ENCODE measurements at regions not wholly inside any gene's neighbourhood (a gene's known extent, or its start where the extent isn't known, plus 50 kb on each side); places are given as distances from the start of the nearest gene placed in this dataset.
"Not testable (repeated sequence)": the region's sequence is repeated elsewhere in the genome, so short reads cannot be mapped to it uniquely, and the experiment has no call there.

DNA sequence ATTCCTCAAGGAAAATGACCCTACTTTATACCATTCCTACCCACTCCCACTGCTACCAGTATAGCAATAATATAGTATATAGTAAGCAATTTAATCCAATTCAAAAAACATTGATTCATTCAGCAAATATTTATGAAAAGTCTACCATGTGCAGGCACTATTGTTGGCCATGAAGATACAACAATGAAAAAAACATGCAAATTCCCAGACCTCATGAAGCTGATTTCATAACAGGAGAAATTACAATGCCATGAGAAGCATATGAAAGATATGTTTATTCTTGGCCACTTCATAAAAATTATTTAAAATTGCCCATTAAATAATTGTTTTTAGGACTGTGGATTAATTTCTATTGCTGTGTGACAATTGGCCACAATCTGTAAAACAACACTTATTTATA is 315.8 kb upstream of the COL8A1 start:
- no peak for DNase-seq (ENCODE audit: extremely low read depth in 1 of 2, low read depth in 1 of 2)

DNA sequence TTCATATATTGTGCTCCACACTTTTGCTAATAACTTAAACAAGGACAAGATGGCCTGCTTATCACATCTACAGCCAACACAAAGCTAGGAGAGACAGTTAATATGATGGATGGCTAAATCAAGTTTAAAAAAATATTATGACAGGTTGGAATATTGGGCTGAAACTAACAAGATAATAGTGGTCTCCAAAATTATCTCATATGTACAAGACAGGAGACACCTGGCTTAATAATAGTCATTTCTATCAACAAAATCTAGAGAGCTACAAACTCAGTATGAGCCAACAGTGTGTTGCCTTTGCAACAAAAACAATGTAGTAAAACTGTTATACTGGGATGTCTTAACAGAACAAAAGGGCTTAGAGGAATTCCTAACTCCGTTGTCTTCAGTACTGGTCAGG is 317.1 kb upstream of the COL8A1 start:
- no peak for DNase-seq (ENCODE audit: extremely low read depth in 1 of 2, low read depth in 1 of 2)

DNA sequence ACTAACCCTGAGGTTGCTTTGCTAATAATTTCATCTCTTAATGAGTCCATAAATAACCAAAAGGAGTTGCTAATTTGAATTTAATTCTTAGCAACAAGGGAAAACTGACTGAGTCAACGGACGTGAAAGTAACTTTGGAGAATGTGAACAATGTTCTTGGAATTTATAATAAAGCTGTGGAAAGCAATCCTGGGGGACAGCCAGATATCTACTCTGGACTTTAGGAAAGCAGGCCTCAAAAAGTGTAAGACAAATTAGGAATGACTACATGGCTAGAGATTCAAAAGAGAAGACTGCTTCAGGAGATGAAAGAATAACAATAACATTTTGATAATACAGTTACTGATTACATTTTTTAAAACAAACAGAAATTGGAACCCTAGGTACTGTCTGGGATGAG is 318.4 kb upstream of the COL8A1 start:
- no peak for DNase-seq (ENCODE audit: extremely low read depth in 1 of 2, low read depth in 1 of 2)

DNA sequence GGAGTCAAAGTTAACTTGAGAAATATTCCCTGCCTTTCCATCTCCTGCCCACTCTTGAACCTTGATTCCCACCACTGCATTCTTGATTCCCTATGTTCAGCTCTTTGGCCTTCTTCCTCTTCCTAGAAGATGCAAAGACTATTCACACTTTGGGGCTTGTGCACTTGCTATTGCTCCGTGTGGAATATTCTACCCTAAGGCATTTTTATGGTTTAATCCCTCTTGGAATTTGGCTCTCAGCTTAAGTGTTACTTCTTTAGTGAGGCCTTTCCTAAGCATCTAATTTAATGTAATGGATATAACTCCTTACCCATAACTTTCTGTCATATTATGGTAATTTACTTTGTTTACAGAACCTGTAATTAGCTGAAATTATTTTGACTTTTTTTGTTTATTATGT is 318.9 kb upstream of the COL8A1 start:
- no peak for DNase-seq (ENCODE audit: extremely low read depth in 1 of 2, low read depth in 1 of 2)

DNA sequence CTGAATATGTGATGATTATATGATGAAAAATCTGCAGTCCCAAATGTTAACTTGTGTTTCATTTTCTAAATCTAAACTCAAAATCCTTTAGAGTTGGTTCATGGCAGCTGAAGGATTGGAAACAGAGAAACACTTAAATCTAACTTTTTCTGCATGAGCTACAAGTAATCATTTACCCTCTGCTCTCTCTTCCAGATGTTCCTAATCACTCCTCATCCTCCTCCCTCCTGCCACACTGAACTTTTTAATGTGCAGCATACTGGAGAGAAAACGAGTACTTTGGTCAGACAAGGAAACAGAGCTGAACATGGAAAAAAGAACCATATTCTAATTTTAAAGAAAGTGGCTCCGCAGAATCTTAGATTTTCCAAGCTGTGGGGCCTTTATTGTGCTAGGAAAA is 321.2 kb upstream of the COL8A1 start:
- DNase-seq (ENCODE audit: extremely low read depth in 1 of 2, low read depth in 1 of 2): no peak

DNA sequence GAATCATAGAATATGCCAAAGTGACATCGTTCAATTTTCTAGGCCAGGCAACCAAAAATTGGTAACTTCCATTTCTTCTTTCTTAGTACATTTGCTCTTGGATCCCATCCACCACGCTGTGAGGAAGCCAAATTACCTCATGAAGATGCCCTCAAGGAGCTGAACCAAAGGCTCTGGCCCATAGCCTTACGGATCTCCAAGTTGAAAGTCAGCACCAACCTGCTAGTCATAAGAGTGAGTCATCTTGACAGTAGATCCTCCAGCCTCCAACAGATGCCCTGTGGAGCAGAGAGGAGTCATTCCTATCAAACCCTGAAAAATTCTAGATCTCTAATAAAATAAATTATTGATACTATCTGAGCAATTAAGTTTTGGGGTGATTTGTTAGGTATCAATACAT is 322.5 kb upstream of the COL8A1 start:
- no peak for DNase-seq (ENCODE audit: extremely low read depth in 1 of 2, low read depth in 1 of 2)

DNA sequence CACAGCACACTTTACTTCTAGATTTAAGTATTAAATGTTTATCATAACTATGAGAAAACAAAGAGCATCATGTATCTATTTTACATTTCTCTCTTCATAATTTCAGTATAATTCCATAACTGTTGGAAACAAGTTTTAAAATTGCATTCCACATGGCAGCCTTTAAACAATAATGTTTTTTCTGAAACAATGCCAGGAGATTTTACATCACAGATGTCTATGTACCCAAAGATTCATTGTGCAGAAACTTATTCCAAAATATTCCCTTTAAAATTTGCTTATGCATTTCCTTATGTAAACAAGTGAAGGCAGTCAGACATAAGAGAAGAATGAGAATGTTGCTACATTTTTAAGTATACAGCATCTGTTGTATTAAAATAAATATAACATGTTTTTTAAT is 324.9 kb upstream of the COL8A1 start:
- DNase-seq (ENCODE audit: extremely low read depth in 1 of 2, low read depth in 1 of 2): no peak

DNA sequence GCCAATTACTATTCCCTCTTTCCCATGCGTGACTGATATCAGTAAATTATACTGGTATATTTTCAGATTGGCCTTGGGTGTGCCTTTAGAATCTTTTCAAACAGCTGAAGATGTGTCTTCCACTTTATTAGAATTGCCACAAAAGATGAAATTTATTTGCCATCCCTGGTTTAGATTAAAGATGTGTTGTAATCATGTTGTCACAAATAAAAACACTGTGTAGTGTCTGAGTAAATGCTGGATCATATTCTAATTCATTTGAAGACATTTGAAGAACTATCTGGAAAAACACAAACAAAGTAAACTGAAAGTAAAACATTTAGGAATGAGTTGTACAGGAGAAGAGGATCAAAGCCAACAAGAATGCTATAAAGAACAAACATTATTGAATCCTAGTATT is 339.7 kb upstream of the COL8A1 start:
- DNase-seq (ENCODE audit: extremely low read depth in 1 of 2, low read depth in 1 of 2): no peak

DNA sequence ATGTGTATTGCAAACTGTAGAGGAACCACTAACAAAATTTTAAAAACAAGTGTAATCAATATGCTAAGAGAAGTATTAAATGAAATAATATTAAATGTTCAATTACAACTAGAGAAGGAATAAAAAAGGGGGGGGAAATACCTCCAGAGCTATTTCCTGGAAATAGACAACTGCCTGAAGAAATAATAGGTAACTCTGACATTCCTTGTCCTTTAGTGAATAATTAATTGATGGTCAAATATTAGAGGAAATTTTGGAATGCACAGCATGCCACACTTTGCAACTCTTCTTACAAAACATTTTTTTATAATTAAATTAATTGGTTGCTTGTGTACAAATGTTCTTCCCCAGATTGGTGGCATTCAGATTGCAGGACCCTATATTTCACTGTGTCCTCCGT is 342.6 kb upstream of the COL8A1 start:
- DNase-seq (ENCODE audit: extremely low read depth in 1 of 2, low read depth in 1 of 2): no peak

DNA sequence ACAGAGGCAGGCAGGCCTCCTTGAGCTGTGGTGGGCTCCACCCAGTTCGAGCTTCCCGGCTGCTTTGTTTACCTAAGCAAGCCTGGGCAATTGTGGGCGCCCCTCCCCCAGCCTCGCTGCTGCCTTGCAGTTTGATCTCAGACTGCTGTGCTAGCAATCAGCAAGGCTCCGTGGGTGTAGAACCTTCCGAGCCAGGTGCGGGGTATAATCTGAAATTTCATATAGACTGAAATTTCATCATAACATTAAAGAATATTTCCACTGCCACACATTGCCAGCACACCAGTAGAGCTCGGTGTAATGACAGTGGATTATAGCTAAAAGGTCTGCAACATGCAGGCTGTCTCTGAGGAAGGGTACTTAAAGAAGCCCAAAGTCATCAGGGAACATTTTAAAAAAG is 344.3 kb upstream of the COL8A1 start:
- not testable (repeated sequence) for DNase-seq (ENCODE audit: extremely low read depth in 1 of 2, low read depth in 1 of 2)

DNA sequence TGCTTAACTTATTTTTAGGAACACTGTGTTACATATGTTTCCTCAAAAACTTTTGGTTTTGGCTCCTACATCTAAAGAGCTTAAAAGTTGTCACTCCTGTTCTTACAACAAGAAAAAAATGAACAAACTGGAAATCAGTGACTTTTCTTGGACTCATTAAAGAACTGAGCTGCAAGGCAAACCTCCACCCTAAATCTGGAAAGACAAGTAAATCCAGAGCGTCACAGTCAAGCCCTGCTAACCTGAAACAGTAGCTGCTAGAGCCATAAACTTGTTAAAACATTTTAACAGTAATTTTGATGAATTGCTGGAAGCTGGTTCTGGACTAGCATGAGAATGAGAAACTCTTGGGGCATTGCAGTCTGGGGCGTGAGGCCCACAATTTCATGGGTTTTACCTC is 350.5 kb upstream of the COL8A1 start:
- DNase-seq (ENCODE audit: extremely low read depth in 1 of 2, low read depth in 1 of 2): no peak

DNA sequence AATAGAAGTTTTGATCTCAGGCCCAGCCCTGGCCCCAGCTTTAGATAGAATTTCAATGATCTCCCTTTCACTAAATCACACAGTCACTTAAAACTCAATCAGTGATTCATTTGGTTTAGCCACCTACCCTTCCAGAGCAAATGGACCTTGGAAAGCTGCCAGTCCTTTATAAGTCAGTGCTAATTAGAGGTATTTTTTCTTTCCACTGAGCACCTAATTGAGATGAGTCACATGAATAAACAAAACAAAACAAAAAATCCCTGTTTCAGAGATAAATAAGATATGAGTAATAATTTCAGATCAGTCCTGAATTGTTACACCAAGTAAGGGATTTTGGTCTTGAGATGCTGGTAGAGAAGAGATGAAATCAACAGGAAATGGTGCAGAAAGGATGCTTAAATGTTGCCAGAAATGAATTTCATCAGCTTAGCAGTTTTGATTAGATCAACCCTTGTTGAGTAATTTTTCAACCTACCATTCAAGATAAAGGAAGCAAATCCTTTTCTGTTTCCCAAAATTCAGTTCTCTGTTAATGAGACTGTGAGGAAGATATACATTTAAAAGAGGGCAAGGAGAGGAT is 352.0 kb upstream of the COL8A1 start:
- DNase-seq (ENCODE audit: extremely low read depth in 1 of 2, low read depth in 1 of 2): no peak

DNA sequence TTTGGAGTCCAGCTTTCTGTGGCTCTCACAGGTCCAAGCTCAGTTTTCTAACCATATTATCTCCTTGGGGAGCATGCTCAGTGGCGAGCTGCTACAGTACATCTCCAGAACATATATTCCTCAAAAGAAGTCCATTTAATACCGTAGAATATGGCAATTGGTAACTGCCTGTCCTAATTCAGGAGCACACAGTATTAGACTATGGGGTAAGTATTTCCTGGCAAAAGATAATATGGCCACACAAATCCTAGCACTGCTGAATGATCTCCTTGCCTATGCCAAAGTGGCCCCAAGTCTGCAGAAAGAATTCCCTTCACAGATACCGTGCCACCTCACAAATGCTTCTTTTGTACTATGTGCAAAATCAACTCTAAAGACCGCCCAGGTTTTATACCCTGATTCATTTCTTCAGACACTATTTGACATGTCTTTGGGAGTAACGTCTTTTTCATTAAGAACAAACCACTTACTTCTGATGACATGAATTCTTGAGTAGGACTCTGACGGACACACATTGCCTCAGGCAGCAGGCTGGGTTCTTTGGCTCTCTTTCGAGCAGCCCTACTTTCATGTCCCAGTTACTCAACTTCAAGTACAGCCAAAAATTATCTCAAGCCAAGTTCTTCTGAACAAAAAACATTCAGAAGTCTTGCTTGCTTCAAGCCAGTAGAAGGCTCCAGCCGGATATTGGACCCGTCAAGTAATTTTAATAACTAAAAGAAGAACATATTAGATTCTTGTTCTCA is 368.3 kb upstream of the DCBLD2 start:
- DNase-seq (ENCODE audit: extremely low read depth in 1 of 2, low read depth in 1 of 2): no peak

DNA sequence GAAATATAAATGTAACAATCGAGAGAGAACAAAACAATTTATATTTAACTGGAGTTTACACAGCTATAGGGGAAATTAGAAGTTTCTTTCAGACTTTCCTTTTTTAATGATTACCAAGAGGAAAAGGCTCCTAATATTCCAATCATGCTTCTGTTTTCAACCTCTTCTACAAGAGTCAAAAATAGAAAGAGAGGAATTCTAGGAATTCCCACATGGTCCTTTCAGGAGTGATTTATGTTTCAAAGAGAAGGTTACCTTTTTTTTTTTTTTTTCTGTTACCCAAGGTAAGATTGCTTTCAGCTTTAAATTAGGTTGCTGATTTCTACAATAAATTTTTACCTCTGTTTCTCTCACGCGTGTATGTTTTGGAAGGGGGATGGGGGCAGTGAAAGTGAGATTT is 355.3 kb upstream of the DCBLD2 start:
- DNase-seq (ENCODE audit: extremely low read depth in 1 of 2, low read depth in 1 of 2): no peak

DNA sequence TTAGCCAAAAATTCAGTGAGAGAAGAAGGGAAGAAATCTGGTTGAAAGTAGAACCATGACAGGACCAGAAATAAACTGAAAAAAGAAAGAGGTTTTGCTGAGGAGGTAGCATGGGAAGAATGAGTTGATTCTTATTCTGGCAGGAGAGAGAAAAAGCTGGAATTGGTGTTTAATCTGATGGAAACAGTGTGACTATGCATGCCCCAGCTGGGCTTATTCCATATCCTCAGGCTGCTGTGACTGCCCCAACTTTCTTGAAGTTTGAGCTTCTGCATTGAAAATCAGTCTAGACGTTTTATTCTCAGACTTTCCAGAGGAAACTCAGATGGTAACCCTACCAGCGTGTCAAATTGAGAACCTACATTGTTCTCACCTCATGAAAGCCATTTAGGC is 352.5 kb upstream of the DCBLD2 start:
- DNase-seq (ENCODE audit: extremely low read depth in 1 of 2, low read depth in 1 of 2): no peak

DNA sequence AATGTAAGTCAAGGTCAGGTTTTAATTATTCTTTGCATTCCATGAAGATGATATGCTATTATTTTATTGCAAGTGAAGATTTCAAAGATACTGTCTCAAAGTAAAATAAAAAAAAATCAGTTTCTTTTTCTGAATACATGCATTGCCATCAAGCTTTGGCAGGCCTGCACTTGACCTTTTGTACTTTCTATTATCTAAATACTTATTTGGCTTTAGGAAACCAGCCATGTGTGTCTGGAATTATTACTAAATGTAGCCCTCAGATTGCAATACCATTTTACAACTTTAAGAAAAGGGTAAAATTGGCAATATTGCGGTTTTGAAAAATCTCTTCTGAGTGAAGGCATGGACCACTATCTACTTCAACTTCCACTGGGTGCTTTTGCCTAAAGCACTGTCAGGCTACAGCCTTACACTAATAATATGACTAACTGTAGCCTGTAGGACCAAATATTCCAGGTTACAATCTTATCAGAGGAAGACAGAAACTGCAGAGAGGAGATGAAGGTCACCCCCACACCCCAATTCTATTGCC is 349.4 kb upstream of the DCBLD2 start:
- DNase-seq (ENCODE audit: extremely low read depth in 1 of 2, low read depth in 1 of 2): no peak

DNA sequence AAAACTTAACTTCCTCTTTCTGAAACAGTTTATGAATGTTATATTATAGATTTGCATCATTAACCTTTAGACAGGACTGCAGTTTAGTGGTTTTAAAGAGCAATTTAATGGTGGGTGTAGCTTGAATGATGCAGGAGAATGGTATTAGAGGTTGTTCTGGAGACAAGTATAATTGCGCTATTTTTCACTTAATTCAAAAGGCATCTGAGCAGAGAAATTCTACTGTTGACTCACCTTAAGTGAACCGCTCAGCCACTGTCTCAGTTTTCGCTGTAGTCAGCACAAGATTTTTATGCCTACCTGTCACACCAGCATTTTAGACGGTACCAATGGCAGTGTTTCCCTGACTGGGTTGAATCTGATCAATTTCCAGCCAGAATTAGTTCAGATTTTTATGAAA is 348.8 kb upstream of the DCBLD2 start:
- DNase-seq (ENCODE audit: extremely low read depth in 1 of 2, low read depth in 1 of 2): no peak

DNA sequence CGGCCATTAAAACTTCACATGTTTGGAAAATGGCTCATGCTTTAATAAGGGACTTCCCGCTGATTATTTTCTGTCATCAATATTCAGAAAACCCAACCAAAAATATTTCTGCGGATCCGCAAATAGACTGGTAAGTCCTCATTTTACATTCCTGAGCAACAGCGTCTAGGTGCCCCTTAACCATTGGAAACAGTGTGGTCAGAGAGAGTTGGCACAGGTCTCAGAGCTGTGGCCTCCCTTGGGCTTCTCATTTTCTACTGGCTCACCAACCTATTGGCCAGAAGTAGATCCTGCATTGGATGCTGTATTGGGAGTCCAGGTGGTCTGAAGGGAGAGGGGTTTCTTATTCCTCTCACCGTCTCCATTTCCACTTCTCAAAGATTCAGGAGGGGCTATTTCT is 348.1 kb upstream of the DCBLD2 start:
- DNase-seq (ENCODE audit: extremely low read depth in 1 of 2, low read depth in 1 of 2): no peak

DNA sequence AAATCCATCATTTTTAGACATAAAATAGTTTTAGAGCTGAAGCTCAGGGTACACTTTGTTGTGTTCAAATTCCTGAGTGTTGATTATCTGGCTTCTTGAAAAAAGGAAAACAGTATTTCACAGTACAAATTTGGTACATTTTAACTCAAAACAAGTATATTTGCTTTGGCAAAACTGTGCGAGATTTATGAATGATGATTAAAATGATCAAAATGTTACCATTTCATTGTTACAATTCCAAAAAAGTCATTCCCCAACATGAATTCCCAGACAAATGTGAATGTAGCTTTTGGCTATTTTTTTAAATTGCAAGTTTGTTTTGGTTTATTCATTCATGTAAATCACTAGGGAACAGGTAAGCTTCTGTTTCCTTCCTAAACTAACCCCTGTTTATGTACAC is 347.4 kb upstream of the DCBLD2 start:
- DNase-seq (ENCODE audit: extremely low read depth in 1 of 2, low read depth in 1 of 2): no peak

DNA sequence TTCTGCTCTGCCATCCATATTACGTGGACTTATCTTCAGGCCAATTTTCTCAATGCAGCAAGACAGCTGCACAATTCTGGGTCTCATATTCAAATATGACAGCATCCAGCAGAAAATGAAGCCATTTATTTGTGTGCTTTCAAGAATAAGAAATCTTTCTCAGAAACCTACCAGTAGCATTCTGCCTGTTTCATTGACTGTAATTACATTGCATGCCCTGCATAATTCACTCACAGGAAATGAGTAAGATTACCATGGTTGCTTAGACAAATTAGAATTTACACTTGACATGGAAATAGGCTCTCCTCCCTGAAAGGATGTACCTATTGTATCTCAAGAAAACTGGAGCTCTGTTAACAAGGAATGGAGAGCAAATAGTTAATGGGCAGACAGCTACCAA is 346.6 kb upstream of the DCBLD2 start:
- no peak for DNase-seq (ENCODE audit: extremely low read depth in 1 of 2, low read depth in 1 of 2)

DNA sequence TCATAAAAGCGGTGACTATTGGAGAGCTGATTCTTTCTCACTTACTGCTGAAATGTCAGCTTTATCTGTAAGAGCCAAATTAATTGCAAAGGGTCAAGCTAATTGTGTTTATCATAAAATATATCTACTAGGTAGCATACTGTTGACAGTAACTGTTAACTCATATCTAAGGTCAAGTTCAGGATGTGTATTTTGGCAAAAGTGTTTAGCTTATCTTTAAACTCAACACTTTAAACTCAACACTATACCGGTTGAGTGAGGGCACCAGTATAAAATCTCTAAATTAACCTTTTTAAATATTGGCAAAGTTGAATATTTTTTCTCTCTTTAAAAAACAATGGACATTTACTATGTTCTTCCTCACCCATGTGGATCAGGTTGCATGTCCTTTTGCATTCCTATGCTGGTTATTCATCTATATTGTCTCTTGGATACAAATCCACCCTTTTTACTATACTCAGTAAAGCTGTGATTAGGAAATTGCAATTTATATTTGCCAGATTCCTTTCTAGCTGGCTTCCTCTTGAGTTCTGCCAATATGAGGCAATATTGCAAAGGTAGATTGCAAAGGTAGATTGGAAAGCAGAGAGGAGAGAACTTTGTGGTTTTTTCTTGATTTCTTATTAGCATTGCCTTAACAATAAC is 344.6 kb upstream of the DCBLD2 start:
- DNase-seq (ENCODE audit: extremely low read depth in 1 of 2, low read depth in 1 of 2): no peak

DNA sequence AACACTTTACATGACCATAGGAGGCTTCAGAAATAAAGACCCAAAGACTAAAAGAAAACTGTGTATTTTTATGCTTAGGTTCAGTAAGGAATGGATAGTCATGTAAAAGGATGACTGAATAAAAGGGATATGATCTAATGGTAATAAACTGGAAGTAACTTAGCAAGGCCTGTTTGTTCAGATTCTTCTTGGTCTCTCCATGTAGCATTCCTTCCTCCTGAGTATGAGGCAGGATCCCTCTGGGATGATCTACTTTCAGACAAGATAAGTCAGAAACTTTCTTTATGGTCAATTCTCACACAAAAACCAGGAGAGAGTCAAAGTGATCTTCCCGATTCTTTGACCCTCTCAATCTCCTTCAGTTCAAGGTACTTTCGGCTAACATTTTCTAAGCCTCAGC is 340.8 kb upstream of the DCBLD2 start:
- DNase-seq (ENCODE audit: extremely low read depth in 1 of 2, low read depth in 1 of 2): no peak

Measured in stimulated activated CD8-positive, alpha-beta memory T cell treated with anti-CD3 and anti-CD28 coated beads, Interleukin-7, amount 100 ng/mL, for 48 hours (primary cell).